ENCODE measurements at regions not wholly inside any gene's neighbourhood (a gene's known extent, or its start where the extent isn't known, plus 50 kb on each side); places are given as distances from the start of the nearest gene placed in this dataset.

DNA sequence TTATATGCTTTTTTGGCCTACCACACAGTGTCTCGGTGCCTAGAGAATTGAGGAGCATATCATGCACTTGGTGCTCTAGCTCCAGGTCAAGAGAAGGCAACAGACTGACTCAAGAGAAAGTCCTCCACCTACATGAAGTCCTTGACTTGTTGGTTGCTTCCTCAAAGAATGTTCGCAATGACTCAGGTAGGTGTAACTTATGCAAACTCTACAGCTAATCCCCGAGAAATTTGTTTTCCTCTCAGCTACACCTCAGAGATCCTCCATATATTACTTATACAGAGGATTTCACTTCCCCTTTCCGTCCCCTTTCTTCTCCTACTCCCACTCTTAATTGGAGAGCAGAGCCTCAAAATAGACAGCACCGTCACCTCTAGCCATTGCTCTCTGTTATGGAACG lies 1013.1 kb downstream of the KCNMA1 start:
- peaks cover 5% of the 10 kb centered on the region for H3K4me1 Mint-ChIP-seq
- peaks cover 10% of the 10 kb centered on the region; the same call in 1 of the 2 replicates for H3K36me3 Mint-ChIP-seq
- DNase-seq (ENCODE audit: low spot score): no peak
- ChIA-PET CTCF (no interaction called here), POLR2A (no interaction called here)
- H3K4me3 Mint-ChIP-seq: no peak overlapping the region
- H3K27me3 Mint-ChIP-seq (ENCODE audit: low read depth): peaks cover 3% of the 10 kb centered on the region; the same call in 1 of the 2 replicates
- ATAC-seq: no peak
- H3K27ac Mint-ChIP-seq: no peak overlapping the region
- TF ChIP-seq NFE2L1 (CRISPR knock-in tag; IDR thresholded peaks at IDR 0.05): no peak
- no peak for TF ChIP-seq MAX (CRISPR knock-in tag; IDR thresholded peaks at IDR 0.05)
- TF ChIP-seq JUN (CRISPR knock-in tag; IDR thresholded peaks at IDR 0.05): no peak
- TF ChIP-seq E2F1 (CRISPR knock-in tag; IDR thresholded peaks at IDR 0.05): no peak
- TF ChIP-seq, protein P1, sequence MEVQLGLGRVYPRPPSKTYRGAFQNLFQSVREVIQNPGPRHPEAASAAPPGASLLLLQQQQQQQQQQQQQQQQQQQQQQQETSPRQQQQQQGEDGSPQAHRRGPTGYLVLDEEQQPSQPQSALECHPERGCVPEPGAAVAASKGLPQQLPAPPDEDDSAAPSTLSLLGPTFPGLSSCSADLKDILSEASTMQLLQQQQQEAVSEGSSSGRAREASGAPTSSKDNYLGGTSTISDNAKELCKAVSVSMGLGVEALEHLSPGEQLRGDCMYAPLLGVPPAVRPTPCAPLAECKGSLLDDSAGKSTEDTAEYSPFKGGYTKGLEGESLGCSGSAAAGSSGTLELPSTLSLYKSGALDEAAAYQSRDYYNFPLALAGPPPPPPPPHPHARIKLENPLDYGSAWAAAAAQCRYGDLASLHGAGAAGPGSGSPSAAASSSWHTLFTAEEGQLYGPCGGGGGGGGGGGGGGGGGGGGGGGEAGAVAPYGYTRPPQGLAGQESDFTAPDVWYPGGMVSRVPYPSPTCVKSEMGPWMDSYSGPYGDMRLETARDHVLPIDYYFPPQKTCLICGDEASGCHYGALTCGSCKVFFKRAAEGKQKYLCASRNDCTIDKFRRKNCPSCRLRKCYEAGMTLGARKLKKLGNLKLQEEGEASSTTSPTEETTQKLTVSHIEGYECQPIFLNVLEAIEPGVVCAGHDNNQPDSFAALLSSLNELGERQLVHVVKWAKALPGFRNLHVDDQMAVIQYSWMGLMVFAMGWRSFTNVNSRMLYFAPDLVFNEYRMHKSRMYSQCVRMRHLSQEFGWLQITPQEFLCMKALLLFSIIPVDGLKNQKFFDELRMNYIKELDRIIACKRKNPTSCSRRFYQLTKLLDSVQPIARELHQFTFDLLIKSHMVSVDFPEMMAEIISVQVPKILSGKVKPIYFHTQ (CRISPR knock-in tag; IDR thresholded peaks at IDR 0.05): no peak
- no peak for TF ChIP-seq GRHL2 (CRISPR knock-in tag; IDR thresholded peaks at IDR 0.05; ENCODE audit: insufficient replicate concordance, severe bottlenecking)
- H3K9me3 Mint-ChIP-seq: peaks cover 33% of the 10 kb centered on the region

GRCh38 chr10:76621886-76622620 lies 1015.6 kb downstream of the KCNMA1 start:
- peaks cover 3% of the 10 kb centered on the region; the same call in 1 of the 2 replicates for H3K27me3 Mint-ChIP-seq (ENCODE audit: low read depth)
- ATAC-seq (no peak), DNase-seq (ENCODE audit: low spot score) (no peak)
- no peaks in the 10 kb centered on the region for H3K4me1 Mint-ChIP-seq
- H3K9me3 Mint-ChIP-seq: peaks cover 47% of the 10 kb centered on the region
- H3K36me3 Mint-ChIP-seq: peaks cover 20% of the 10 kb centered on the region
- H3K4me3 Mint-ChIP-seq: no peak overlapping the region
- H3K27ac Mint-ChIP-seq: no peak overlapping the region
- ChIA-PET CTCF (no interaction called here), POLR2A (no interaction called here)
- no peak for TF ChIP-seq JUN (CRISPR knock-in tag; IDR thresholded peaks at IDR 0.05)
- no peak for TF ChIP-seq USF2 (CRISPR knock-in tag; IDR thresholded peaks at IDR 0.05)
- TF ChIP-seq FOXK1 (CRISPR knock-in tag; IDR thresholded peaks at IDR 0.05): no peak
- TF ChIP-seq MXD4 (CRISPR knock-in tag; IDR thresholded peaks at IDR 0.05; ENCODE audit: borderline replicate concordance): no peak
- TF ChIP-seq MAX (CRISPR knock-in tag; IDR thresholded peaks at IDR 0.05): no peak
- TF ChIP-seq JAZF1 (CRISPR knock-in tag; IDR thresholded peaks at IDR 0.05): no peak
- TF ChIP-seq ZNF423 (CRISPR knock-in tag; IDR thresholded peaks at IDR 0.05): no peak
- TF ChIP-seq, protein P2, sequence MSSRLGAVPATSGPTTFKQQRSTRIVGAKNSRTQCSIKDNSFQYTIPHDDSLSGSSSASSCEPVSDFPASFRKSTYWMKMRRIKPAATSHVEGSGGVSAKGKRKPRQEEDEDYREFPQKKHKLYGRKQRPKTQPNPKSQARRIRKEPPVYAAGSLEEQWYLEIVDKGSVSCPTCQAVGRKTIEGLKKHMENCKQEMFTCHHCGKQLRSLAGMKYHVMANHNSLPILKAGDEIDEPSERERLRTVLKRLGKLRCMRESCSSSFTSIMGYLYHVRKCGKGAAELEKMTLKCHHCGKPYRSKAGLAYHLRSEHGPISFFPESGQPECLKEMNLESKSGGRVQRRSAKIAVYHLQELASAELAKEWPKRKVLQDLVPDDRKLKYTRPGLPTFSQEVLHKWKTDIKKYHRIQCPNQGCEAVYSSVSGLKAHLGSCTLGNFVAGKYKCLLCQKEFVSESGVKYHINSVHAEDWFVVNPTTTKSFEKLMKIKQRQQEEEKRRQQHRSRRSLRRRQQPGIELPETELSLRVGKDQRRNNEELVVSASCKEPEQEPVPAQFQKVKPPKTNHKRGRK (CRISPR knock-in tag; IDR thresholded peaks at IDR 0.05; ENCODE audit: borderline replicate concordance): no peak
- no peak for TF ChIP-seq ATF6 (CRISPR knock-in tag; IDR thresholded peaks at IDR 0.05)
- TF ChIP-seq, protein P3, sequence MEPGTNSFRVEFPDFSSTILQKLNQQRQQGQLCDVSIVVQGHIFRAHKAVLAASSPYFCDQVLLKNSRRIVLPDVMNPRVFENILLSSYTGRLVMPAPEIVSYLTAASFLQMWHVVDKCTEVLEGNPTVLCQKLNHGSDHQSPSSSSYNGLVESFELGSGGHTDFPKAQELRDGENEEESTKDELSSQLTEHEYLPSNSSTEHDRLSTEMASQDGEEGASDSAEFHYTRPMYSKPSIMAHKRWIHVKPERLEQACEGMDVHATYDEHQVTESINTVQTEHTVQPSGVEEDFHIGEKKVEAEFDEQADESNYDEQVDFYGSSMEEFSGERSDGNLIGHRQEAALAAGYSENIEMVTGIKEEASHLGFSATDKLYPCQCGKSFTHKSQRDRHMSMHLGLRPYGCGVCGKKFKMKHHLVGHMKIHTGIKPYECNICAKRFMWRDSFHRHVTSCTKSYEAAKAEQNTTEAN (CRISPR knock-in tag; IDR thresholded peaks at IDR 0.05): no peak
- TF ChIP-seq, protein P4, sequence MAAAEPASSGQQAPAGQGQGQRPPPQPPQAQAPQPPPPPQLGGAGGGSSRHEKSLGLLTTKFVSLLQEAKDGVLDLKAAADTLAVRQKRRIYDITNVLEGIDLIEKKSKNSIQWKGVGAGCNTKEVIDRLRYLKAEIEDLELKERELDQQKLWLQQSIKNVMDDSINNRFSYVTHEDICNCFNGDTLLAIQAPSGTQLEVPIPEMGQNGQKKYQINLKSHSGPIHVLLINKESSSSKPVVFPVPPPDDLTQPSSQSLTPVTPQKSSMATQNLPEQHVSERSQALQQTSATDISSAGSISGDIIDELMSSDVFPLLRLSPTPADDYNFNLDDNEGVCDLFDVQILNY (CRISPR knock-in tag; IDR thresholded peaks at IDR 0.05): no peak
- TF ChIP-seq FOXP1 (CRISPR knock-in tag; IDR thresholded peaks at IDR 0.05; ENCODE audit: borderline replicate concordance): no peak
- TF ChIP-seq TEAD1 (CRISPR knock-in tag; IDR thresholded peaks at IDR 0.05): no peak
- no peak for TF ChIP-seq TEAD4 (CRISPR knock-in tag; IDR thresholded peaks at IDR 0.05)
- no peak for TF ChIP-seq E2F1 (CRISPR knock-in tag; IDR thresholded peaks at IDR 0.05)

All from WTC11 (cell line).